ENCODE measurements at regions not wholly inside any gene's neighbourhood (a gene's known extent, or its start where the extent isn't known, plus 50 kb on each side); places are given as distances from the start of the nearest gene placed in this dataset.

- H3K4me3 ChIP-seq (ENCODE audit: low read depth, low read length) = no peak overlapping the region
Measured at GRCh38 chr13:40185414-40185813, 481.0 kb downstream of the FOXO1 start.

GRCh38 chr13:40186041-40186440, 480.4 kb downstream of the FOXO1 start:
- no peak overlapping the region for H3K4me3 ChIP-seq (ENCODE audit: low read depth, low read length)

DNA sequence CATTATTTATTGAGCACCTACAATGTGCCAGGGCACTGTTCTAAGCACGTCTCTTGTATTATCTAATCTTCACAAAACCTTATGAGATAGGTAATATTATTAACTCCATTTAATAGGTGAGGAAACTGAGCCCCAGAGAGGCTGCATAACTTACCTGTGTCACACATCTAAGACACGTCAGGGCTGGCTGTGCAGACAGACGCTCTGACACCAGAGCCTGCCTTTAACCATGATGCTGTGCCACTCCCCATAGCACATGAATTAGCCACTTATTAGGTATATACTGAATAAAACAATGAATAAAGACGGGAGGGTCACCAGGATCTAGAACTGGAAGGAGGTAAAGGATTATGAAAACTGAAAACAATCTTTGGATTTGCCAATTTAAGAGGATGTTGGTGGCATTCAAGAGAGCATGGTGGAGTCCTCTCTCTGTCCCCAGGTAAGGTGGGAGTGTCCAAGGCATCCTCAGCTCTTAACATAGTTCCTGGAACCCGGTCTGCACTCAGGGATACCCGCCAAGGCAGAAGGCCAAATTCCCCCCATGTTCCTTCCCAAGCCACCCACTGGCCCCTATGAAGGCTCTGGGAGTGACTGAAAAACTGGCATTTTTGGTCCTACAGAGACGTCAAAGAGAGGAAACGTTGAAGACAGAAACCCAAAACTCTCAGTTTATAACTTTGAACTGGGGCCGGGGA, 479.7 kb downstream of the FOXO1 start:
- no peak overlapping the region for H3K4me3 ChIP-seq (ENCODE audit: low read depth, low read length)

DNA sequence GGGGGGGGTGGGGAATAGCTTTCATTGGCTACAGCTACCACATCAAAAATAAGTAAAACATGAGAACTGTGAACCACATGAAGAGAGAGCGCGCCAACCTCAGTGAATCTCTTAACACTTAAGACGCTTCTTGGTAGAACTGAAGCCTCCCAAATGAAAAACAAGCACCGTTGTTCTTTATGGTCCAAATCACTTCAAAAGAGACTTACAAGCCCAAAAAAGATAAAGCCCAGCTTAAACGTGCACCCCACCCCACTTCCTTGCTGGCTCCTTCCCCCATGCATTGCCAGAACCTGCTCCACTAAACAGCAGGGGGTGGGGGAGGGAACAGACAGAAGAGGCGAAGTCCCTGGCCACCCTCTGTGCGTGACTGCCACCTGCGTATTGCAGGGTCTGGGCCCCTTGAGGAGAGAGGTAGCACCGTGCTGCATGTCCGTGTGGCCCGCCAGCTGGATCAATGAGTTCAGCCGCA, 479.1 kb downstream of the FOXO1 start:
- no peak overlapping the region for H3K4me3 ChIP-seq (ENCODE audit: low read depth, low read length)

- H3K4me3 ChIP-seq (ENCODE audit: low read depth, low read length) = no peak overlapping the region
Measured at GRCh38 chr13:40187841-40188591, 478.4 kb downstream of the FOXO1 start.

DNA sequence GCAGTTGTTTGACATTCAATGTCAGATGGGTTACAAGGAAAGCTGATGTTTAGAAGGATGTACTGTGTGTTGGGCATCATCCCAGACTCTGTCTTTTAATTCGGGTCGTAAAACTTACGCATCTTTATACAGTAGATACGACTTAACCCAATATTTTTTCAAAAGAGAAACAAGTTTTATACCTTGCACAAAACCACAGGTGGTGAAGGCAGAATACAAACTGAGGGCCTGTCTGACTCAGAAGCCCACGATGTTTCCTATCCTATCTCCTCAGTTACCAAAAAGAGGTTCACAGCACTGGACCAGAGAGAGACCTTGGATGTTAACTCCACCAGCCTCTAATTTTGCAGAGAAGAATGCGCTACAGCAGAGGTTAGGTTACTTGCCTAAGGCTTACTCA, 477.0 kb downstream of the FOXO1 start:
- H3K4me3 ChIP-seq (ENCODE audit: low read depth, low read length) = no peak overlapping the region

DNA sequence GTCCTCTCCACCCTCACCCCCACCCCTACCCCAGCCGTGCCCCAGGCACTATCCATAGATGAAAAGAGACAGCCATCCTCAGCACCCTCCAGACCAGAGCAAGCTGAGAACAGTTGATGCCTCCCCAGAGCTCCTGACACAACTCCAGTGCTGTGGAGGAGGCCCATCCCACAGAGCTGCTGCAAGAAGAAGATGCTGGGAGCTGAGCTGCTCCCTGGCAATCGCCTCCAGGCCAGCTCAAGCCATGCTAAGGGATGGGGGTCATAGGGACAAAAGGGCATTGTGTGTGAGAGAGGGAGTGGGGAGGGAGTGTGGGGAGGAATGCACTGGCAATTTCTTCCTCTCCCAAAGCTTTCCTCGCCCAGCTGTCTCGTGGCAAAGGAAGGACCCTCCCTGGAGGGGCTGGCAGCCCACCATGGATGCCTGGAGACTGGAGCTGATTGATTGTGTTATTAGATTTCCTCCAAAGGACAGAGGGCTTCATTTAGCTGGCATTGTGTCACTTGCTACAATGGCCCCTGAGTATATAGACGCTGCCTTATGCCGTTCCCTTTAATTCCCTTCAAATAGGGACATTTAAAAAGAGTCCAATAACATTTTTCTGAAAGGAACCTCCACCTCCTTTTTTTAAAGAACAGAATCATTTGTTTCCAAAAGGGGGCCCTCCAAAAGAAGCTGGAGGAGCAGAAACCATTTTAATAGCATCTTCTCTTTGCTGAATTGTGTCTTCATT, 476.4 kb downstream of the FOXO1 start:
- H3K4me3 ChIP-seq (ENCODE audit: low read depth, low read length) = no peak overlapping the region

DNA sequence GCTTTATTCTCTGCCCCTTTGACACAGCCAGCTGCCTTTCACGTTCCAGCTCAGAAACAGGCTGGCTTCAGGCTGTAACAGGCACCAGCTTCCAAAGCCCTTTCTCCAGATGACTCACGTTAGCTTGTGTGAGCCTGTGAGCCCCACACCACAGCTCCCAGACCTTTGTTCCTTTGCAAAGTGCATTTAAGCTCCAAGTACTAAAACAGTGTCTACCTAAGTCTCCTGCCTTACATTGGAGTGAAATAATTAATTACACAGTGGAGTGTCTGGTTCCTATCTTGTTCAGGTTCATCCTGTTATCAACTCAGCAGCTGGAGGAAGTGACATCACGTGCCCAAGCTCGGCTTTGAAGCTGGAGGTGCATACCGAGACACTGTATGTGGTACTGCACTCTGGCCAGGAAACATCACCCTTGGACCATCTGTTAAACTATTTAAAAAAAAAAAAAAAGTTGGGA, 475.8 kb downstream of the FOXO1 start:
- H3K4me3 ChIP-seq (ENCODE audit: low read depth, low read length) = no peak overlapping the region

DNA sequence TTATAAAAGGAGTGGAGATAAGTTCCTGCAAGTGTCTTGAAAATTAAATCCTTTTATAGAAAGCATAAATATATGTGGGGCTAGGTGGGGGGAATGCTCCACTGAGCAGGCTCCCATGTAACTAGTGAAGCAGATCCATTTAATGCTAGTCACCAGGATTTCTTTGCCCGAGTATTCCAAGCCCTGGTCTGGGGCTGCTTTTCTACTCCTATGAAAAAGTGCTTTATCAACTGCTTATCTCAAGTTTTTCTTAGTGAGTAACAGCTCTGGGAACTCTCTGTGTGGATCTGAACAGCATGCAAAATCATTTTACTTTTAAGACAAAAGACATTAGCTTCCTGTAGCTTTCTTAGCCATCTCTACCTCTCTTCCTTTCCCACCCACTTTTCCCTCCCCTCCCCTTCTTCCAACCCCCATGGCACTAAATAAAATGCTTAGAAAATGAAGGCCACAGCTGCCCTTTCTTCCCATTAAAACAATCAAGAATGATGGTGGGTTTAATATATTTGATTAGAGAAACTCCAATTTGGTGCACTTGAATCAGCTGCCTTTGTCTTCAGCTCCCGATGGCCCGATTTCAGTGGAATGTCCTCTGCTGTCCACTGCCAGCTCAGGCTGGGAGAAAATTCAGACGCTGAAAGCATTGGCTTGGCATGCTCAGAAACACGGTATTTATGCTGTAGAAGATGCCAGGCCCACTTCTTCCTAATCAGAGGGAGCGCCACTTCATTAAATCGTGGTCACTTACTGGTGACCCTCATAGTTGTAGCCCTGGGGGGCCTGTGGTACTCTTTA, 475.1 kb downstream of the FOXO1 start:
- H3K4me3 ChIP-seq (ENCODE audit: low read depth, low read length) = no peak overlapping the region

GRCh38 chr13:40192452-40192851, 474.0 kb downstream of the FOXO1 start:
- H3K4me3 ChIP-seq (ENCODE audit: low read depth, low read length) = no peak overlapping the region

- no peak overlapping the region for H3K4me3 ChIP-seq (ENCODE audit: low read depth, low read length)
Measured at GRCh38 chr13:40192858-40193257, 473.6 kb downstream of the FOXO1 start.

DNA sequence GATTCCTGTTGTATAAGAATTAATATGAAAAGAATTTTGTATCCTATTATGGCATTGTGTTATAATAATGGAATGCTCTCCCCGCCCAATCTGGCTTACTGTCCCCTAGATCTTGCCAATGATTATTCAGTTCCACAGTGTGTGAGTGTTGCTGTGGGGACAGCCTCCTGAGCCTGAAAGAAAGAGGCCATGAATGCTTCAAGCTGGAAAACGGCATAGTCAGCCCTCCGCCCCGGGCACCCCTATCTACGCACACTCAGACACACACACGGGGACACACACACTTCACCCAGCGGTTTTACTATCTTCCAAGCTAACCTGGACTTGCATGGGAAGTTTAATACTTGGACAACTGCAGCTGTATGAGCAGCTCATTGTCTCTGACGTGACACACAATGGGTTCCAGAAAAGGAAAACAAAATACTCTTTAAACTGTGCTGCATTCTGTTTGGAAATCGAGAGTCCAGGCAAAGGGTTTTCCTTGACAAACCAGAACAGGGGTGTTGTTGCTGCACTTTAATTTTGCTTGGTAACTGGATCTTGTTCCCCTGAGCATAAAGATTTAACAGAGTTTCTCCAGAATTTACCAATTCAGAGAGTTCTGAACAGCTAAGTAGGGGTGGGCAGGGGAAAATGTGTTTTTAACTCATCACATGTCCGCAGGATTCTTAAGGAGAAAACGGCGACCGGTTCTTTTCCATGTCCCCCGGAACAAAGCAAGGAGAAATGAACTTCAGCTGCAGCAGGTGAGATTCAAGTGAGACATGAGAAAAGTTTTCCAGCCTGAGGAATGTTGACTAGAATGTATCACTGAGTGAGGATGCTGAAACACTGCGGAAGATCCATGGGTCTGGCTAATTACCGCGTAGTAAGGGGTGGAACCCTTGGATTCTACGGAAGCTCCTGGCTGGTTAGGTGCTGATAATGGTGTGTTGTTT, 472.9 kb downstream of the FOXO1 start:
- no peak overlapping the region for H3K4me3 ChIP-seq (ENCODE audit: low read depth, low read length)

DNA sequence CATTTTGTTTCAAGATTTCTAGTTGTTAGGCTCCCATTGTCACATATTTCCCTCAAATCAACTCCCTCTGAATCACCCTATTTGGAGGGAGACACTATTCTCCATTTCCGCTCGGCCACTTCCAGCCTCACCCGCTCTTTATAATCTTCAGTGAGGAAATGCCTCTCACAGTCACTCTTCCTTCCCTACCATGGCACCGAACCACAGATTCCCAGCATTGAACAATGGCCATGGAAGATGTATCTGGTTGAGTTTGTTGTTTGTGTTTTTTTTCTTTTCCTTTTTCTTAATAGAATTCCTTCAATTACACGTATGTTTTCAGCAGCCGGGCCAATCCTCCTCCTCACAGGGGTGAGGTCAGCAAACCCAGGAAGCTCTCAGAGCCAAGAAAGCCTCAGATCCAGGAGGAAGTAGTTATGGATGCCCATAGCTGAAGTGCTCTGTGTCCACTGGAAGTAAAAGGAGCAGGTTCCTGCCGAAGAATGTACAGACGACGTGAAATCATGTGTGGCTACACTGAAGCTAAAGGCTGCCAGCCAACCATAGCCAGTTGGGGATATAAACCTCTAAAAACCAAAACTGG, 472.1 kb downstream of the FOXO1 start:
- H3K4me3 ChIP-seq (ENCODE audit: low read depth, low read length) = no peak overlapping the region

- no peak overlapping the region for H3K4me3 ChIP-seq (ENCODE audit: low read depth, low read length)
Measured at GRCh38 chr13:40197049-40197448, 469.4 kb downstream of the FOXO1 start.

GRCh38 chr13:40197936-40198595, 468.4 kb downstream of the FOXO1 start:
- no peak overlapping the region for H3K4me3 ChIP-seq (ENCODE audit: low read depth, low read length)

DNA sequence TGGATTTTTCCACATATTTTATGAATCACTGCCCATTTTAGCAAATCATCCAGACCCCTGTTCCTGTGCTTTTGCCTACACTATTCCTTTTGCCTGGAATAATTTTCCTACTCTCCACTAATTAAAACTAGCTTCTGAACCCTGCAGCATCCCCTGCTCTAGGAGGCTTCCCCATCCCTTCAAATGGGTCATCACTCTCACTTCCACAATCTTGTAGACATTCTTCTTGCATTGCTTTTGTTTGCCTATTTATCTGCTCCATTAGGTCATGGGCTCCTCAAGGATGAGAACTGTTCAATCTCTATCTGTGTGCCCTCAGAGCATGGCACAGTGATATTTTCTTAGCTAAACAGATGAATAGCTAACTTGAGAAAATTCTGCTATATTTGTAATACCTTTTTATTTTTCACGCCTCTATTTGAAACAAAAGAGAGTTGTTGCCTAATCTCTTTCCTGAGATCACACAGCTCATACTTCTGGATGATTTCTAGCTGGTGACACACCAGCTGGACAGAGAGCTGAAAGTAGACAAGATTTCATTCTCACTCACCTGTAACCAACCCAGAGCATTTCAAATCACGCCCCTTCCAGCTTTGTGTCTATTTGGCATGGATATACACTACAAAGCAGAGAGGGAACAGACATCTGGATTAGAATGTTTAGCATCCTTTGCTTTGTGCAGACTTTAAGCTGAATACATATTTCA, 466.0 kb downstream of the FOXO1 start:
- no peak overlapping the region for H3K4me3 ChIP-seq (ENCODE audit: low read depth, low read length)

DNA sequence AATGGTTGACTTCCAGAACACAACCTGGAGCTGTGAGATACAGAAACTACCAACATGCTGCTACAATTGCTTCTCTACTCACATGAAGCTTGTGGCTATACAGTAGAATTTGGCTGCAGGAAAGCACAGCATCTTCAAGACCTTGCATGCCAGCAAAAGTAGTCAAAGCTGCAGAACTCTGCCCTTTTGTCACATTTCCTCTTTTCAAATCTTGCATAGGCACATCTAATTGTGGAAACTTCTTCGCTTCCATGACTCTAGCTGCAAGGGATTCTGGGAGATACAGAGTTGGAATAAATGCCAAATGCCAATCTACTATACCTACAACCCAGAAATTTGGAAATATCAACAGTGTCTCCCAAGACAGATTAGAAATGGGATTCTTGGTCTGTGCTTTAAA, 462.2 kb downstream of the FOXO1 start:
- no peak overlapping the region for H3K4me3 ChIP-seq (ENCODE audit: low read depth, low read length)

DNA sequence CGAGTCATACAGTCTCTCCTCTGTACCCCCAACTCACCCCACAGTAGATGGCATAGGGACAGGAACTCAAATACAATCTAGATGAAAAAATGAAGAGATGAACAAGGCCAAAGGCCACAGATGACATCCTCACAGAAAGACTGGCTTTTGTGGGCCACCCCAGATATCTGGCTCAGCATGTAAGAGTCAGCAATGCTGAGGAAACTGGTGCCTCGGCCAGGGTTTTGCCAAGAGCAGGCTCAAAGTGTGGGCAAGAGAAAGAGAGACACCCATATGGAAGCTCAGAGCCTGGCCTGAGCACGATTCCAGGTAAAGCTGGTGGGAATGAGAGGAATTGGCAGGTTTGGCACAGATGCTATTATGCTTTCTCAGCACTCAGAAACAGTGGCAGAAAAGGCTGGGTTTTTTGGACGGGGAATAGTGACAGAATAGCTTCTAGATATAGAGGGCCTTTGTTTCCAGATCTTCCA, 460.6 kb downstream of the FOXO1 start:
- H3K4me3 ChIP-seq (ENCODE audit: low read depth, low read length) = no peak overlapping the region

All from iPS-11a (cell line).